ENCODE measurements at regions not wholly inside any gene's neighbourhood (a gene's known extent, or its start where the extent isn't known, plus 50 kb on each side); places are given as distances from the start of the nearest gene placed in this dataset.

GRCh38 chr13:86920961-86921360, 750.2 kb upstream of the SLITRK5 start:
- TF ChIP-seq CREB1 (IDR thresholded peaks at IDR 0.05; ENCODE audit: low read depth) (no peak), TCF12 (IDR thresholded peaks at IDR 0.05; ENCODE audit: low read depth) (no peak), RAD21 (IDR thresholded peaks at IDR 0.05; ENCODE audit: low read depth) (no peak), REST (IDR thresholded peaks at IDR 0.05; ENCODE audit: low read depth) (no peak)

- TF ChIP-seq EGR1 (IDR thresholded peaks at IDR 0.05), result 0 out of 2 replicates have a peak, but pooled peaks have one; percentile 23
- no peak for TF ChIP-seq ZBTB7A (IDR thresholded peaks at IDR 0.05; ENCODE audit: low read depth)
These were observed 748.2 kb upstream of the SLITRK5 start for GRCh38 chr13:86922936-86923335.

- TF ChIP-seq RAD21 (IDR thresholded peaks at IDR 0.05; ENCODE audit: low read depth) (no peak), TCF12 (IDR thresholded peaks at IDR 0.05; ENCODE audit: low read depth) (no peak), TEAD4 (IDR thresholded peaks at IDR 0.05) (no peak), EP300 (IDR thresholded peaks at IDR 0.05; ENCODE audit: borderline replicate concordance) (no peak), REST (IDR thresholded peaks at IDR 0.05; ENCODE audit: low read depth) (no peak), ZBTB7A (IDR thresholded peaks at IDR 0.05; ENCODE audit: low read depth) (no peak), USF1 (IDR thresholded peaks at IDR 0.05) (no peak)
These were observed 738.3 kb upstream of the SLITRK5 start for GRCh38 chr13:86932776-86933334.

- TF ChIP-seq EGR1 (IDR thresholded peaks at IDR 0.05) (no peak), RAD21 (IDR thresholded peaks at IDR 0.05; ENCODE audit: low read depth) (no peak), REST (IDR thresholded peaks at IDR 0.05; ENCODE audit: low read depth) (no peak), CEBPB (IDR thresholded peaks at IDR 0.05) (no peak), MAX (IDR thresholded peaks at IDR 0.05) (no peak), ZBTB7A (IDR thresholded peaks at IDR 0.05; ENCODE audit: low read depth) (no peak), TCF12 (IDR thresholded peaks at IDR 0.05; ENCODE audit: low read depth) (no peak), NFIC (IDR thresholded peaks at IDR 0.05) (no peak)
These were observed 737.5 kb upstream of the SLITRK5 start for GRCh38 chr13:86933676-86934075.

- TF ChIP-seq TAF1 (IDR thresholded peaks at IDR 0.05; ENCODE audit: low read depth) (no peak), ZBTB7A (IDR thresholded peaks at IDR 0.05; ENCODE audit: low read depth) (no peak), EGR1 (IDR thresholded peaks at IDR 0.05) (no peak), TCF12 (IDR thresholded peaks at IDR 0.05; ENCODE audit: low read depth) (no peak), NFIC (IDR thresholded peaks at IDR 0.05) (no peak), TEAD4 (IDR thresholded peaks at IDR 0.05) (no peak), FOXM1 (IDR thresholded peaks at IDR 0.05; ENCODE audit: borderline replicate concordance, low read depth) (no peak), MAX (IDR thresholded peaks at IDR 0.05) (no peak), RAD21 (IDR thresholded peaks at IDR 0.05; ENCODE audit: low read depth) (no peak), CREB1 (IDR thresholded peaks at IDR 0.05; ENCODE audit: low read depth) (no peak), EP300 (IDR thresholded peaks at IDR 0.05; ENCODE audit: borderline replicate concordance) (no peak), REST (IDR thresholded peaks at IDR 0.05; ENCODE audit: low read depth) (no peak), USF1 (IDR thresholded peaks at IDR 0.05) (no peak), YY1 (IDR thresholded peaks at IDR 0.05; ENCODE audit: low read depth) (no peak), CEBPB (IDR thresholded peaks at IDR 0.05) (no peak)
These were observed 733.9 kb upstream of the SLITRK5 start for GRCh38 chr13:86937316-86937715.

Data from Ishikawa (cell line).